ENCODE measurements at regions not wholly inside any gene's neighbourhood (a gene's known extent, or its start where the extent isn't known, plus 50 kb on each side); places are given as distances from the start of the nearest gene placed in this dataset.

DNA sequence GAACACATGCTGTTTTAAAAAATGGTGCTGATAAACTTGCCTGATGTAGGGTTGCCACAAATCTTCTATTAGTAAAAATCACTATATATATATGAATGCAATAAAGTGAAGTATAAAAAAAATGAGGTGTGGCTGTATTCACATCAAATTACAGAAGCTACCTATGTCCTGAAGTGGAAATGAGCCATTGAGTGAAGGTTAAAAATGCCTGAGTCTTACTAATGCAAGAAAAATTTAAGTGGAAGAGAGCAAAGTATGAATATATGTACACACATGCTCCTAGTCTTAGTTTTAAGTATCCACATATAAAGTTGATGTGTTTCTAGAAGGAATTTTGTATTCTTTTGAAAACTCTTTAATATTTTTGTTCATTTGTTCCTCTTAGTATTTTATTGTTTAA, 808.3 kb upstream of the MAN1A1 start:
- Mint-ChIP-seq H3K36me3 (ENCODE audit: insufficient read depth in 1 of 3, low read depth in 3 of 3) (no peaks in the 10 kb centered on the region), H3K9me3 (no peaks in the 10 kb centered on the region), H3K4me1 (no peaks in the 10 kb centered on the region), H3K4me3 (no peak overlapping the region), H3K27me3 (ENCODE audit: low read depth) (no peaks in the 10 kb centered on the region), H3K27ac (no peak overlapping the region)
- H2BK120ac ChIP-seq (ENCODE audit: low read depth, low read length, poor library complexity, severe bottlenecking) = no peak overlapping the region
- H3K4ac ChIP-seq (ENCODE audit: low read depth, low read length) = no peak overlapping the region
- H2BK15ac ChIP-seq (ENCODE audit: low read depth, low read length) = no peak overlapping the region
- no peaks in the 10 kb centered on the region for H3K79me2 ChIP-seq (ENCODE audit: insufficient read depth, low read length)
- no peak overlapping the region for H2BK12ac ChIP-seq (ENCODE audit: insufficient read length, low read depth, low read length)
- no peak overlapping the region for H4K5ac ChIP-seq (ENCODE audit: insufficient read length, low read depth, low read length)
- no peak overlapping the region for H3K9ac ChIP-seq (ENCODE audit: extremely low read depth, insufficient read length, low read length)
- H3K79me1 ChIP-seq (ENCODE audit: insufficient read depth, low read depth, low read length, poor library complexity, severe bottlenecking) = no peaks in the 10 kb centered on the region
- H2BK5ac ChIP-seq (ENCODE audit: insufficient read length, low read length) = no peak overlapping the region
- no peaks in the 10 kb centered on the region for H3K4me1 ChIP-seq (ENCODE audit: insufficient read depth, low read length)
- no peaks in the 10 kb centered on the region for H3K9me3 ChIP-seq (ENCODE audit: control insufficient read depth, low read depth, low read length)
- no peaks in the 10 kb centered on the region for H3K23me2 ChIP-seq (ENCODE audit: insufficient read length, low read depth, low read length, poor library complexity, severe bottlenecking)
- no peak overlapping the region for H3K18ac ChIP-seq (ENCODE audit: insufficient read length, low read depth, low read length)
- no peaks in the 10 kb centered on the region for H4K20me1 ChIP-seq (ENCODE audit: control insufficient read depth, insufficient read depth, insufficient read length)
- TF ChIP-seq CTCF (conservative IDR thresholded peaks at IDR 0.05) = no peak
- H2AK5ac ChIP-seq (ENCODE audit: insufficient read length, low read length) = no peak overlapping the region
- H3K27ac ChIP-seq (ENCODE audit: insufficient read length, low read depth, low read length) = no peak overlapping the region
- H3K27me3 ChIP-seq (ENCODE audit: insufficient read depth, low read length) = no peaks in the 10 kb centered on the region
- no peak overlapping the region for H2AFZ ChIP-seq (ENCODE audit: low read length)
- H2BK20ac ChIP-seq (ENCODE audit: low read depth, low read length, poor library complexity, severe bottlenecking) = no peak overlapping the region
- no peak overlapping the region for H3K14ac ChIP-seq (ENCODE audit: insufficient read depth, low read length)
- no peak overlapping the region for H4K8ac ChIP-seq (replicated peaks; ENCODE audit: insufficient read length, low read depth, low read length)
- DNase-seq = no peak
- H3K23ac ChIP-seq (ENCODE audit: insufficient read length, low read depth, low read length) = no peak overlapping the region
- no peak overlapping the region for H3K4me2 ChIP-seq (ENCODE audit: insufficient read depth, insufficient read length, low read length)
- H3T11ph ChIP-seq (ENCODE audit: low read length) = no peak overlapping the region
- H4K91ac ChIP-seq (ENCODE audit: insufficient read length, low read depth, low read length) = no peak overlapping the region
- no peak overlapping the region for H3K56ac ChIP-seq (ENCODE audit: insufficient read length, low read depth, low read length)

Data from H9 (cell line).